LNCaP clone FGC (cell line): ENCODE measurements at regions not wholly inside any gene's neighbourhood (a gene's known extent, or its start where the extent isn't known, plus 50 kb on each side); places are given as distances from the start of the nearest gene placed in this dataset.
A peak's percentile ranks its signal among the peaks of the same experiment; 100 is the strongest.
"Not testable (repeated sequence)": the region's sequence is repeated elsewhere in the genome, so short reads cannot be mapped to it uniquely, and the experiment has no call there.

Experiments used
- DNase-seq: peaks from one replicate; pipeline ENCODE4 v3.0.0-alpha.2; 2011; ENCODE audit warnings: low read depth
- H3K4me3 ChIP-seq: 2 replicates; pipeline ENCODE4 v1.5.1; 2011; ENCODE audit warnings: mild to moderate bottlenecking, low read depth, low read length, control low read depth
- CTCF ChIP-seq: IDR thresholded peaks from 2 replicates; pipeline ENCODE4 v1.5.1; 2012; ENCODE audit warnings: mild to moderate bottlenecking; ENCODE audit not compliant: control insufficient read depth, insufficient read depth; ENCODE audit errors: extremely low read depth

GRCh38 chrX:69431420-69431819, 72.7 kb upstream of the NALF2 start:
- TF ChIP-seq CTCF: no peak
- DNase-seq: no peak
- no peak overlapping the region for H3K4me3 ChIP-seq

GRCh38 chrX:69430785-69431184, 73.3 kb upstream of the NALF2 start:
- no peak for DNase-seq
- TF ChIP-seq CTCF: no peak

GRCh38 chrX:69429339-69430015, 74.6 kb upstream of the NALF2 start:
- DNase-seq: no peak
- no peak overlapping the region for H3K4me3 ChIP-seq
- no peak for TF ChIP-seq CTCF

More at GRCh38 chrX:69430785-69431184, 73.3 kb upstream of the NALF2 start:
- H3K4me3 ChIP-seq: no peak overlapping the region

GRCh38 chrX:69428216-69428615, 75.9 kb upstream of the NALF2 start:
- no peak overlapping the region for H3K4me3 ChIP-seq
- no peak for TF ChIP-seq CTCF
- no peak for DNase-seq

GRCh38 chrX:69424910-69425309, 79.2 kb upstream of the NALF2 start:
- no peak for DNase-seq
- no peak for TF ChIP-seq CTCF
- H3K4me3 ChIP-seq: no peak overlapping the region

- peak; percentile 45 for TF ChIP-seq CTCF
- DNase-seq: no peak
- no peak overlapping the region for H3K4me3 ChIP-seq
Measured at GRCh38 chrX:69424161-69424560, 80.0 kb upstream of the NALF2 start.

- DNase-seq, H3K4me3 ChIP-seq: not testable (repeated sequence)
Measured at GRCh38 chrX:69422208-69422607, 81.9 kb upstream of the NALF2 start.

GRCh38 chrX:69415698-69416097, 88.4 kb upstream of the NALF2 start:
- TF ChIP-seq CTCF: no peak
- no peak overlapping the region for H3K4me3 ChIP-seq
- no peak for DNase-seq
